SU-DHL-6 (cell line): ENCODE measurements at regions not wholly inside any gene's neighbourhood (a gene's known extent, or its start where the extent isn't known, plus 50 kb on each side); places are given as distances from the start of the nearest gene placed in this dataset.

Experiments
- CTCF ChIP-seq: fragments of 200-600 bp; sonication (generic); IDR thresholded peaks from one replicate; pipeline ENCODE4 v1.5.1; 2017; ENCODE audit warnings: antibody characterized with exemption, mild to moderate bottlenecking, low read length, moderate library complexity; ENCODE audit not compliant: insufficient read depth, poor library complexity, severe bottlenecking
- EZH2phosphoT487 ChIP-seq: fragments of 200-600 bp; sonication (generic), shearing (Covaris generic); conservative IDR thresholded peaks from 2 replicates; pipeline ENCODE4 v1.6.1; 2018; ENCODE audit warnings: mild to moderate bottlenecking, antibody characterized with exemption, low read length, moderate library complexity, mixed read lengths

GRCh38 chr10:56068473-56069263 is 292.4 kb downstream of the ZWINT start:
- no peak for TF ChIP-seq EZH2phosphoT487
- TF ChIP-seq CTCF = no peak
